ENCODE measurements at regions not wholly inside any gene's neighbourhood (a gene's known extent, or its start where the extent isn't known, plus 50 kb on each side); places are given as distances from the start of the nearest gene placed in this dataset.

DNA sequence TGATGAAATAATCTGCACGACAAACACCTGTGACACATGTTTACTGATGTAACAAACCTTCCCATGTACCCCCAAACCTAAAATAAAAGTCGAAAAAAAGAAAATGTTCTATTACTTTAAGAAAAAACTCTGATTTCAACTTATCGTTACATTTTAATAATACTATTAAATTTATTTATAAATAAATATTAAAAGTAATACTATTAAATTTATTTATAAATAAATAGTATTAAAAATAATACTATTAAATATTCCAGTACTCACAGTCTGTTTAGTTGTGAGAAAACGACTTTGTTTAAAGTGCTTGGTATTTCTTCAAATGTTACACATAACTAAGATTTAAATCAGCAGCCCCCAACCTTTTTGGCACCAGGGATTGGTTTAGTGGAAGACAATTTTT lies 471.6 kb upstream of the PRKX start:
- TF ChIP-seq, protein P1, sequence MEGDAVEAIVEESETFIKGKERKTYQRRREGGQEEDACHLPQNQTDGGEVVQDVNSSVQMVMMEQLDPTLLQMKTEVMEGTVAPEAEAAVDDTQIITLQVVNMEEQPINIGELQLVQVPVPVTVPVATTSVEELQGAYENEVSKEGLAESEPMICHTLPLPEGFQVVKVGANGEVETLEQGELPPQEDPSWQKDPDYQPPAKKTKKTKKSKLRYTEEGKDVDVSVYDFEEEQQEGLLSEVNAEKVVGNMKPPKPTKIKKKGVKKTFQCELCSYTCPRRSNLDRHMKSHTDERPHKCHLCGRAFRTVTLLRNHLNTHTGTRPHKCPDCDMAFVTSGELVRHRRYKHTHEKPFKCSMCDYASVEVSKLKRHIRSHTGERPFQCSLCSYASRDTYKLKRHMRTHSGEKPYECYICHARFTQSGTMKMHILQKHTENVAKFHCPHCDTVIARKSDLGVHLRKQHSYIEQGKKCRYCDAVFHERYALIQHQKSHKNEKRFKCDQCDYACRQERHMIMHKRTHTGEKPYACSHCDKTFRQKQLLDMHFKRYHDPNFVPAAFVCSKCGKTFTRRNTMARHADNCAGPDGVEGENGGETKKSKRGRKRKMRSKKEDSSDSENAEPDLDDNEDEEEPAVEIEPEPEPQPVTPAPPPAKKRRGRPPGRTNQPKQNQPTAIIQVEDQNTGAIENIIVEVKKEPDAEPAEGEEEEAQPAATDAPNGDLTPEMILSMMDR (optimal IDR thresholded peaks at IDR 0.05 in 1 of 3, IDR thresholded peaks at IDR 0.05 in 1 of 3, conservative IDR thresholded peaks at IDR 0.05 in 1 of 3; ENCODE audit: extremely low read depth in 1 of 3, insufficient read depth in 2 of 3, low read length in 3 of 3): no peak
- no peak for TF ChIP-seq EZH2 (IDR thresholded peaks at IDR 0.05; ENCODE audit: low read length)
